ENCODE measurements at regions not wholly inside any gene's neighbourhood (a gene's known extent, or its start where the extent isn't known, plus 50 kb on each side); places are given as distances from the start of the nearest gene placed in this dataset.

- ATAC-seq (ENCODE audit: low FRiP score) (no peak), DNase-seq (ENCODE audit: low spot score) (no peak)
- TF ChIP-seq CTCF (IDR thresholded peaks at IDR 0.05): no peak
Measured at GRCh38 chr11:97934572-97935208, 1086.1 kb upstream of the CNTN5 start.

GRCh38 chr11:97937501-97937900 lies 1083.2 kb upstream of the CNTN5 start:
- no peak for TF ChIP-seq CTCF (IDR thresholded peaks at IDR 0.05)
- DNase-seq (ENCODE audit: low spot score): no peak
- ATAC-seq (ENCODE audit: low FRiP score): no peak

GRCh38 chr11:97938789-97939188 lies 1082.0 kb upstream of the CNTN5 start:
- no peak for DNase-seq (ENCODE audit: low spot score)
- no peak for ATAC-seq (ENCODE audit: low FRiP score)
- no peak for TF ChIP-seq CTCF (IDR thresholded peaks at IDR 0.05)

- DNase-seq (ENCODE audit: low spot score): no peak
- no peak for ATAC-seq (ENCODE audit: low FRiP score)
- TF ChIP-seq CTCF (IDR thresholded peaks at IDR 0.05): no peak
Measured at GRCh38 chr11:97943493-97943892, 1077.3 kb upstream of the CNTN5 start.

GRCh38 chr11:97948793-97949192 lies 1072.0 kb upstream of the CNTN5 start:
- TF ChIP-seq CTCF (IDR thresholded peaks at IDR 0.05): no peak
- DNase-seq (ENCODE audit: low spot score) (no peak), ATAC-seq (ENCODE audit: low FRiP score) (no peak)

- DNase-seq (ENCODE audit: low spot score): no peak
- no peak for TF ChIP-seq CTCF (IDR thresholded peaks at IDR 0.05)
- ATAC-seq (ENCODE audit: low FRiP score): no peak
Measured at GRCh38 chr11:97955595-97955994, 1065.2 kb upstream of the CNTN5 start.

GRCh38 chr11:97956904-97957303 lies 1063.8 kb upstream of the CNTN5 start:
- ATAC-seq (ENCODE audit: low FRiP score): no peak
- no peak for TF ChIP-seq CTCF (IDR thresholded peaks at IDR 0.05)
- no peak for DNase-seq (ENCODE audit: low spot score)
